ENCODE measurements at regions not wholly inside any gene's neighbourhood (a gene's known extent, or its start where the extent isn't known, plus 50 kb on each side); places are given as distances from the start of the nearest gene placed in this dataset.

GRCh38 chr1:98256700-98257099 lies 335.9 kb upstream of the DPYD start:
- ATAC-seq (ENCODE audit: low FRiP score) (no peak), DNase-seq (ENCODE audit: low spot score) (no peak)
- no peak for TF ChIP-seq CTCF (IDR thresholded peaks at IDR 0.05)

- TF ChIP-seq CTCF (IDR thresholded peaks at IDR 0.05), result no peak
- no peak for DNase-seq (ENCODE audit: low spot score)
Observed at GRCh38 chr1:98253145-98253544, 332.3 kb upstream of the DPYD start.

GRCh38 chr1:98251497-98251896 lies 330.7 kb upstream of the DPYD start:
- ATAC-seq (ENCODE audit: low FRiP score), result no peak
- no peak for TF ChIP-seq CTCF (IDR thresholded peaks at IDR 0.05)

More at GRCh38 chr1:98253145-98253544, 332.3 kb upstream of the DPYD start:
- no peak for ATAC-seq (ENCODE audit: low FRiP score)

GRCh38 chr1:98232678-98233077 lies 311.8 kb upstream of the DPYD start:
- no peak for TF ChIP-seq CTCF (IDR thresholded peaks at IDR 0.05)
- ATAC-seq (ENCODE audit: low FRiP score), result no peak
- no peak for DNase-seq (ENCODE audit: low spot score)

More at GRCh38 chr1:98251497-98251896, 330.7 kb upstream of the DPYD start:
- no peak for DNase-seq (ENCODE audit: low spot score)

- no peak for TF ChIP-seq CTCF (IDR thresholded peaks at IDR 0.05)
- DNase-seq (ENCODE audit: low spot score) (no peak), ATAC-seq (ENCODE audit: low FRiP score) (no peak)
Observed at GRCh38 chr1:98222706-98223105, 301.9 kb upstream of the DPYD start.

GRCh38 chr1:98221923-98222322 lies 301.1 kb upstream of the DPYD start:
- DNase-seq (ENCODE audit: low spot score), result no peak
- no peak for ATAC-seq (ENCODE audit: low FRiP score)
- TF ChIP-seq CTCF (IDR thresholded peaks at IDR 0.05), result no peak

- TF ChIP-seq CTCF (IDR thresholded peaks at IDR 0.05), result no peak
- no peak for ATAC-seq (ENCODE audit: low FRiP score)
- DNase-seq (ENCODE audit: low spot score), result no peak
Observed at GRCh38 chr1:98217601-98218000, 296.8 kb upstream of the DPYD start.

Measured in omental fat pad (tissue), 3 donors.